PC-3 (cell line): ENCODE measurements at regions not wholly inside any gene's neighbourhood (a gene's known extent, or its start where the extent isn't known, plus 50 kb on each side); places are given as distances from the start of the nearest gene placed in this dataset.

Experiments
- ATAC-seq: fragments of 200-7000 bp; cut with Tn5 transposase; 2 replicates; pipeline ENCODE4 v1.9.1; 2020; ENCODE audit warnings: mild to moderate bottlenecking, moderate library complexity
- BruUV-seq: library from RNA; stranded (reverse); fragments of 400-500 nt; replicated peaks from 2 replicates; lab custom pipeline; 2021; lab: Mats Ljungman, UMichigan
- CTCF ChIA-PET: fragments of 300-600 bp; sonication (Branson Sonifier 250); formaldehyde crosslinking; loops from one replicate; lab custom pipeline; 2022; ENCODE audit warnings: antibody characterized with exemption; lab: Charles Lee
- POLR2A ChIA-PET: fragments of 300-600 bp; sonication (Branson Sonifier 250); formaldehyde crosslinking; loops from one replicate; lab custom pipeline; 2022; ENCODE audit warnings: antibody characterized with exemption; ENCODE audit not compliant: unreplicated experiment; lab: Charles Lee
- DNase-seq: peaks from one replicate; pipeline ENCODE4 v3.0.0-alpha.2; 2015
- H2AFZ ChIP-seq: fragments of 300-600 bp; sonication (generic); 2 replicates; pipeline ENCODE4 v1.6.0; 2016; ENCODE audit warnings: antibody characterized with exemption, low read length
- H3F3A ChIP-seq: fragments of 300-600 bp; sonication (generic); one replicate; pipeline ENCODE4 v1.6.0; 2017; ENCODE audit warnings: antibody characterized with exemption, low read length, control low read depth, mild to moderate bottlenecking; ENCODE audit not compliant: unreplicated experiment
- H3K27ac ChIP-seq: fragments of 300-600 bp; sonication (generic); 2 replicates; pipeline ENCODE4 v1.5.1; 2016; ENCODE audit warnings: mild to moderate bottlenecking, low read length
- H3K27me3 ChIP-seq: fragments of 300-600 bp; sonication (generic); 2 replicates; pipeline ENCODE4 v1.6.1; 2016; ENCODE audit warnings: low read length, mixed read lengths
- H3K36me3 ChIP-seq: fragments of 300-600 bp; sonication (generic); 2 replicates; pipeline ENCODE4 v1.6.1; 2016; ENCODE audit warnings: low read depth, mixed run types, low read length, mixed read lengths
- H3K4me1 ChIP-seq: fragments of 300-600 bp; sonication (generic); 2 replicates; pipeline ENCODE4 v1.5.1; 2016; ENCODE audit warnings: low read length; ENCODE audit not compliant: insufficient read depth
- H3K4me2 ChIP-seq: fragments of 300-600 bp; sonication (generic); 2 replicates; pipeline ENCODE4 v1.6.0; 2016; ENCODE audit warnings: low read length
- H3K4me3 ChIP-seq: fragments of 300-600 bp; sonication (generic); 2 replicates; pipeline ENCODE4 v1.5.1; 2016; ENCODE audit warnings: mild to moderate bottlenecking, low read length, mixed read lengths
- H3K79me2 ChIP-seq: fragments of 300-600 bp; sonication (generic); 2 replicates; pipeline ENCODE4 v1.6.1; 2017; ENCODE audit warnings: low read length, mixed read lengths
- H3K9ac ChIP-seq: fragments of 300-600 bp; sonication (generic); 2 replicates; pipeline ENCODE4 v1.6.0; 2016; ENCODE audit warnings: mild to moderate bottlenecking, low read length
- H3K9me2 ChIP-seq: fragments of 300-600 bp; sonication (generic); replicated peaks from 2 replicates; pipeline ENCODE4 v1.6.1; 2016; ENCODE audit warnings: mixed run types, low read length, mixed read lengths
- H3K9me3 ChIP-seq: fragments of 300-600 bp; sonication (generic); 2 replicates; pipeline ENCODE4 v1.6.1; 2016; ENCODE audit warnings: low read length, mixed read lengths
- H4K20me1 ChIP-seq: fragments of 300-600 bp; sonication (generic); 2 replicates; pipeline ENCODE4 v1.6.1; 2016; ENCODE audit warnings: low read length, mixed read lengths
- CTCF ChIP-seq: fragments of 300-600 bp; sonication (generic); conservative IDR thresholded peaks from 2 replicates; pipeline ENCODE4 v1.5.1; 2017; ENCODE audit warnings: antibody characterized with exemption, low read depth, mild to moderate bottlenecking, low read length
- EZH2 ChIP-seq: fragments of 300-600 bp; sonication (generic); IDR thresholded peaks from one replicate; pipeline ENCODE4 v1.6.1; 2017; ENCODE audit warnings: antibody characterized with exemption, mild to moderate bottlenecking, low read length; ENCODE audit not compliant: unreplicated experiment
- EZH2phosphoT487 ChIP-seq: fragments of 300-600 bp; sonication (generic); IDR thresholded peaks from 2 replicates; pipeline ENCODE4 v1.6.1; 2018; ENCODE audit warnings: mild to moderate bottlenecking, antibody characterized with exemption, low read length, borderline replicate concordance
- intact Hi-C: fragments of 100-400 bp; cut with micrococcal nuclease; formaldehyde crosslinking; loops from 2 replicates; pipeline ENCODE4 v1.9.0; 2023

DNA sequence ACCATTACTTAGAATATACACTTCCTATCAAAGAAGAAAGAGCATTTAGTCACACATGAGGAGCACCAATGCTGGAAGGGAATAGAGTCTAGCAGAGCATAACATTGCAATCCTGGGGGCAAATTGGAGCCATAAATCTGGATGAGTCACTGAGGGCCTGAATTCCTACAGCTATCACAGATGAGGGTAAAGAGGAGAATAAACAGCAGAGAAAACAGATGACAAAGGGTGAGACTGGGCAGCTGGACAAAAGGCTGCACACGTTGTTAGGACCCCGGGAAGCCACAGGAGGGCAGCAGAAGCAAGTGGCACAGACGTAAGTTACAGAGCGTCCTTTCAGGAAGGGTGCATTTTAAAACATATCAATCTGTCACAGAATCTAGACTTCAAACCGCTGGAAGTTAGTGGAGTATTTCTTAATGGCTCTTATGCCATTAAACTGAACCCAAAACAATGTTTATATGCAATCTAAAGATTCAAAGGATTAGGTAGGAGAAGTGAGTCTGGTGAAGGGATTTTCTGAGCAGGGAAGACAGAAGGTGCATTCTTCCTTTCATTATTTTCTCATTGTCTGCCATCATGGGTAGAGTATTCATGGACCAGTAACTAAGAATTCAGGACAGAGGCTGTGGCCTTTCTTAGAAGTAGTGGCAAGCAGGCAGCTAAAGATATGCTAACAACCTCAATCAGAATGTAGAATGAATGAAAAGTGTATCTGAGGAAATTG lies 159.8 kb upstream of the DAAM1 start:
- H3K4me3 ChIP-seq = peak overlapping the region; percentile 8; the same call in 1 of the 2 replicates
- H3K4me2 ChIP-seq = peak overlapping the region; percentile 56
- peaks cover 27% of the 10 kb centered on the region for H3K27me3 ChIP-seq
- ATAC-seq = peak; percentile 98
- H2AFZ ChIP-seq = peak overlapping the region; percentile 54
- no peak overlapping the region for H3K27ac ChIP-seq
- H3F3A ChIP-seq = no peaks in the 10 kb centered on the region
- no TSS peak for BruUV-seq
- peak; percentile 100 for DNase-seq
- no peak overlapping the region for H3K9ac ChIP-seq
- H3K4me1 ChIP-seq = peaks cover 16% of the 10 kb centered on the region
- H3K79me2 ChIP-seq = no peaks in the 10 kb centered on the region
- CTCF ChIA-PET = interaction anchor here (0.6 to 1.0 kb wide), 8 partner anchors 15 to 524 kb away, joined by 3 to 6 read pairs (median 4); no protein-coding TSS in a partner anchor
- TF ChIP-seq CTCF (peak; percentile 100), EZH2 (no peak)
- no peaks in the 10 kb centered on the region for H4K20me1 ChIP-seq
- no peaks in the 10 kb centered on the region for H3K9me3 ChIP-seq
- no peaks in the 10 kb centered on the region for H3K36me3 ChIP-seq
- no peaks in the 10 kb centered on the region for H3K9me2 ChIP-seq
- intact Hi-C loops = loop anchor here (1.0 to 10.0 kb wide), 10 partner anchors 27 to 546 kb away; partner anchors contain the start of gene CCDC175
- POLR2A ChIA-PET = no interaction called here

GRCh38 chr14:59032826-59033225 lies 155.6 kb upstream of the DAAM1 start:
- Histone ChIP-seq H2AFZ (no peak overlapping the region), H3K9me3 (no peaks in the 10 kb centered on the region), H3K36me3 (no peaks in the 10 kb centered on the region), H4K20me1 (no peaks in the 10 kb centered on the region), H3K9ac (no peak overlapping the region), H3K4me3 (no peak overlapping the region), H3K9me2 (no peaks in the 10 kb centered on the region), H3K27ac (no peak overlapping the region), H3K4me2 (no peak overlapping the region), H3K79me2 (no peaks in the 10 kb centered on the region), H3K27me3 (peaks cover 18% of the 10 kb centered on the region; the same call in 1 of the 2 replicates), H3F3A (no peaks in the 10 kb centered on the region), H3K4me1 (peaks cover 11% of the 10 kb centered on the region)
- ChIA-PET POLR2A (no interaction called here), CTCF (no interaction called here)
- DNase-seq (no peak), ATAC-seq (no peak)
- BruUV-seq = no TSS peak
- intact Hi-C loops = no loop called here
- TF ChIP-seq EZH2phosphoT487 (no peak), EZH2 (no peak), CTCF (no peak)

GRCh38 chr14:59036134-59036533 lies 152.3 kb upstream of the DAAM1 start:
- no peak for DNase-seq
- TF ChIP-seq EZH2phosphoT487 (no peak), EZH2 (no peak), CTCF (no peak)
- ChIA-PET CTCF (interaction anchor here (0.6 kb wide), 1 partner anchor 84 kb away, joined by 3 read pairs; no protein-coding TSS in a partner anchor), POLR2A (no interaction called here)
- intact Hi-C loops = no loop called here
- H3K27me3 ChIP-seq = peaks cover 38% of the 10 kb centered on the region
- H3K27ac ChIP-seq = no peak overlapping the region
- H3K4me3 ChIP-seq = no peak overlapping the region
- H3K36me3 ChIP-seq = no peaks in the 10 kb centered on the region
- no peaks in the 10 kb centered on the region for H3K9me3 ChIP-seq
- H3K79me2 ChIP-seq = no peaks in the 10 kb centered on the region
- no peak overlapping the region for H2AFZ ChIP-seq
- H3K4me1 ChIP-seq = no peaks in the 10 kb centered on the region; the same call in 1 of the 2 replicates
- BruUV-seq = no TSS peak
- no peak overlapping the region for H3K4me2 ChIP-seq
- H3F3A ChIP-seq = no peaks in the 10 kb centered on the region
- ATAC-seq = no peak
- no peaks in the 10 kb centered on the region for H4K20me1 ChIP-seq
- no peak overlapping the region for H3K9ac ChIP-seq
- no peaks in the 10 kb centered on the region for H3K9me2 ChIP-seq
